ENCODE measurements at regions not wholly inside any gene's neighbourhood (a gene's known extent, or its start where the extent isn't known, plus 50 kb on each side); places are given as distances from the start of the nearest gene placed in this dataset.
"Not testable (repeated sequence)": the region's sequence is repeated elsewhere in the genome, so short reads cannot be mapped to it uniquely, and the experiment has no call there.

DNA sequence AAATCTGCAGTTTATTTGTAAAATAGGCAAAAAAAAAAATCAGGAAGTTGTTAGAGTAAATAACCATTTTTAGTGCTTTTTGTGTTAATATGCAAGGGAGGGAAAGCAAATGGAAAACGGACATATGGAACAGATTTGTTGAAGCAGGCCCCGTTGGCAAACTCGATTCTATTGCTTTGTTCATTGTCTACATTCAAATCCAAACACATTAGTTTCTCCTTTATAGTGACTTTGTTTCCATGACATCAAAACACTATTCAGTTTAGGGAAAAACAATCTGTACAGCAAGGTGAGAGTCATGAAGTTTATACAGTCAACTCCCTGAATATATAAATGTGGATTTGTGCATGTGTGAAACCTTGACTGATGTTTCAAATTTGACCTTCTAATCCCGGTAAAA, 142.2 kb downstream of the FAM47A start:
- DNase-seq (ENCODE audit: low spot score): no peak

DNA sequence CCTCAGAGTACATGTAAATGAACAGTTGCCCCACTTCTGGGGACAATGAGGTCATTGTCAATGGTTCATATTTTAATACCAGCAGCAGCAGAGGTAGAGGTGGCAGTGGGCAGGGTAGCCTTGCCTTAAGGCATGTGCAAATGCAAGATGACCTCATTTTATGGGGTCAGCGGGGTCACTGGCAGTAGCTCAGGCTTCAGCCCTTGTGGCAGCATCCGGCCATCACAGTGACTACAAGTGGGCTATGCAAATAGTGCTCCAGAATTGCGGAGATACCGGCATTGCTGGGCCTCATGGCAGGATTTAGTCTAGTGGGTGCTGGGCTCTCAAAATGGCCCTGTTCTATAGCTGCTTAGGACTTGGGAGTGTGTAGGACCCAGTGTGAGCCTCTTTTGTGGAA, 144.7 kb downstream of the FAM47A start:
- no peak for DNase-seq (ENCODE audit: low spot score)

DNA sequence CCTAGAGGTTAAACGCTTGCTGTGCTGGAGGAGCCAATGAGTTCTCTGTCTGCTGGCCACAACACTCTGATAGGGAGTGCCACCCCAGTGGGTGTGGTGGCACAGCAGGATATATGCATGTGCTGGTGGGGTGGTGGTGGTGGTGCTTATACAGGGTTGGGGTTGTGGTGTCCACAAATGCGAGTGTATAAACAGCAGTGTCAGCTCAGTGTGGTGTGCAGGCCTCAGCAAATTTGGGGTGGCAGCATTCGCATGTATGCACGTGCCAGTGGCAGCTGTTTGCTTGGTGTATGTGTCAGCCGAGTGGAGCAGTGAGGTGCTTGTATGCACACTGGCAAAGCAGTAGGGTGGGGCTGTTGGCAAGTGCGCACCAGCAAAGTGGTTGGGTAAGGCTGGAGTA, 157.4 kb downstream of the FAM47A start:
- no peak for DNase-seq (ENCODE audit: low spot score)

DNA sequence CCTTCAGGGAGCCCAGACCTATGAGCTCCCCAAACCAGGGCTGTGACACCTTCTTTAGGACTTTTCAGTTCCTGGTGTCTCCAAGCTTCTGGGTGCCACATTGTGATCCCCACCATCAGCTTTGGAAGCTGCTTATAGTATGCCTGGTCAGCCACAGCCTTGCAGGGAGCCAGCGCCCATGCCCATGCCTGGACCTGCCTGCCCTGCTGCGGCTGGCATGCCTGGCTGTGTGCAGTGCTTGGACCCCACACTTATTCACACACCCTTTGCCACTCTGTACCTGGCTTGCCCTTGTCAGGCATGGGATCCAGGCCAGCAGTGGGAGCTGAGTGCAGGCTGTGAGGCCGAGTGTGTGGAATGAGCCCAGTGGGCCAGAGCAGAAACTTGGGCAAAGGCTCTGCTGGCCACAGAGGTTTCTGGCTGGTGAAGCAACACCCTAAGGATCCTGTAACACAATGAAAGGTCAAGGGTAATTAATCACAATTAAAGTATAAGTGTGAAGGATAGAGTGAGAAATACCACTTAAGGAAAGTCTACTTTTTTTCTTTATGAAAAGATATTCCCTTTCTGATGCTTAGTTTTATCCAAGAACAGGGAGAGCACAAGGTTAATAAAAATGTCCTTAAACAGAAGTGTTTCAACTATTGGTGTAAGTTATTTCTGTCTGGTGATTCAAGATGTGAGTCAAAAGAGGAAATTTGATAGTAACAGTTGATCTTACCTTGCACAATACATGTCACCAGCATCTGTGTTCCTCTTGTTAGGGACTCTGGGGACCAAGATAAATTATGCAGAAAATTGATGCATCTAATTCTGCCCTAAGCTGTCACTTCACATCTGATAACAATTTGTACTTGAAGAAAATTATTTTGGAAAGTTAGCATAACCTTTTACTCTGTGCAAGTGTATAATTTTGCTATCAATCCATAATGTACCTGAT, 161.8 kb downstream of the FAM47A start:
- DNase-seq (ENCODE audit: low spot score): no peak

- DNase-seq (ENCODE audit: low spot score): no peak
Measured at GRCh38 chrX:33969105-33969504, 163.0 kb downstream of the FAM47A start.

GRCh38 chrX:33968611-33969010, 163.5 kb downstream of the FAM47A start:
- no peak for DNase-seq (ENCODE audit: low spot score)

- DNase-seq (ENCODE audit: low spot score): no peak
Measured at GRCh38 chrX:33949300-33949699, 182.8 kb downstream of the FAM47A start.

DNA sequence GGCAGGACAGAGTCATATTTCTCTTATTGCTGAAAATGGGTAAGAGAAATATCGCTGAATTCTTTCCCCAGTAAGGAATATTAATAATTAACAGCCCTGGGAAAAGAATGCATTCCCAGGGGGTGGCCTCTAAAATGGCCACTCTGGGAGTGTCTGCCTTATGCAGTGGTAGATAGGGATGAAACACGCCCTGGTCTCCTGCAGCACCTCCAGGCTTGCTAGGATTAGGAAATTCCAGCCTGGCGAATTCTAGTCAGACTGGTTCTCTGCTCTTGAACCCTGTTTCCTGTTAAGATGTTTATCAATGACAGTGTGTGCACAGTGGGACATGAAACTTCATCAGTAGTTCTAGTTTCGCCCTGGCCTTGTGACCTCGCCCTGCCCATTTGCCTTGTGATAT, 205.9 kb downstream of the FAM47A start:
- DNase-seq (ENCODE audit: low spot score): not testable (repeated sequence)

GRCh38 chrX:33923262-33923661, 208.9 kb downstream of the FAM47A start:
- no peak for DNase-seq (ENCODE audit: low spot score)

- DNase-seq (ENCODE audit: low spot score): no peak
Measured at GRCh38 chrX:33909836-33910235, 222.3 kb downstream of the FAM47A start.

- DNase-seq (ENCODE audit: low spot score): no peak
Measured at GRCh38 chrX:33908898-33909297, 223.2 kb downstream of the FAM47A start.

GRCh38 chrX:33908074-33908473, 224.0 kb downstream of the FAM47A start:
- DNase-seq (ENCODE audit: low spot score): no peak

GRCh38 chrX:33906971-33907370, 225.1 kb downstream of the FAM47A start:
- no peak for DNase-seq (ENCODE audit: low spot score)

DNA sequence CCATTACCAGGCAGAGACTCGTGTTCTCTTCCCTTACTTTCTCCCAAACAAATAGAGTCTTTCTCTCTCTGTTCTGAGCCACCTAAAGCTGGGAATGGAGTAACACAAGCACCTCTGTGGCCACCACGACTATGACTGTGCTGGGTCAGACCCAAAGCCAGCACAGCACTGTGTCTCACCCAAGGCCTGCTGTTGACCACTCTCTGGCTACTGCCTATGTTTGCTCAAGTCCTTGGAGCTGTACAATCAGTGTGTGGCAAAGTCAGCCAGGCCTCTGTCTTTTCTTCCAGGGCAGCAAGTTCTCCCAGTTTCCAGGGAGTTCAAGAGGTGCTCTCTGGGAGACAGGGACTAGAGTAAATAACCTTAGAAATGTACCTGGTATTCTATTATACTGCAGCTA, 239.4 kb downstream of the FAM47A start:
- no peak for DNase-seq (ENCODE audit: low spot score)

- no peak for DNase-seq (ENCODE audit: low spot score)
Measured at GRCh38 chrX:33855251-33855650, 276.9 kb downstream of the FAM47A start.

- DNase-seq (ENCODE audit: low spot score): not testable (repeated sequence)
Measured at GRCh38 chrX:33852146-33852545, 280.0 kb downstream of the FAM47A start.

DNA sequence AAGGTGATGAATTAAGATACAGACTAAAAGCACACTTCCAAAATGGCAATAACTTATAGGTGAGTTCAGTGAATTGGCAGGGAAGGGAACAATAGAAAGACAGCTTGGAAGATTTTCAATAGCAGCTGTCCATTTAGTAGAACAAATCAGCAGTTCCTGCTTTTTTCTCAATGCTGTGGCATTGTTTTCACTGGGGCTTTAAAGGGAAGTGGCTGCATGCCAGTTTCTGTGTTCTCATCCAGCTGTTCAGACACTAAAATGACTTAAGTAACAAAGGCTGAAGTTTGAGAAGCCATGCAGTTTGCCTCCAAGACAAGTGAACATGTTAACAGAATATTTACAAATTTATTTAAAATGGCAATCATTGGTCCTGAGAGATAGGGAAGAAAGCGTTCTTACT, 291.9 kb downstream of the FAM47A start:
- no peak for DNase-seq (ENCODE audit: low spot score)

- DNase-seq (ENCODE audit: low spot score): no peak
Measured at GRCh38 chrX:33831211-33831610, 300.9 kb downstream of the FAM47A start.

GRCh38 chrX:33817266-33817665, 314.8 kb downstream of the FAM47A start:
- DNase-seq (ENCODE audit: low spot score): no peak

GRCh38 chrX:33808636-33809035, 323.5 kb downstream of the FAM47A start:
- DNase-seq (ENCODE audit: low spot score): no peak

- no peak for DNase-seq (ENCODE audit: low spot score)
Measured at GRCh38 chrX:33784548-33784947, 347.6 kb downstream of the FAM47A start.

GRCh38 chrX:33741807-33742206, 390.3 kb downstream of the FAM47A start:
- DNase-seq (ENCODE audit: low spot score): no peak

DNA sequence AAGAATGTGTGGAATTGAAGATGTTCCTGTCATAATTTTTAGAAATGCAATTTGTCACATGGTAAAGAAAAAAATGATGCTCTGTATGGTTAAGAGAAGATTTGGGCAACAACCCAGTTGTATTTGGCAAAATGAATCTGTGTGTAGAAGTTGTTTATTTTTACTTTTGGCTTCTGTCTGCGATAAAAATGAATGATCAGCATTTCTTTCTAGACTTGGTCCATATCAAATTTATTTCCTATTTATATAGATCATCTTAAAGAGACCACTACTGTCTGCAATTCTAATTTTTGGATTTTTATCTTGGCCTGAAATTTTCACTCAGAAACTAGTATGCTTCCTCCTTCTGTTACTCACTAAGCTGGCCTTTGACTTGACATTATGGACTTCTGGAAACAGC, 396.9 kb downstream of the FAM47A start:
- no peak for DNase-seq (ENCODE audit: low spot score)
